ENCODE measurements at regions not wholly inside any gene's neighbourhood (a gene's known extent, or its start where the extent isn't known, plus 50 kb on each side); places are given as distances from the start of the nearest gene placed in this dataset.

GRCh38 chr14:86796221-86797074 lies 1196.5 kb downstream of the GALC start:
- no peak overlapping the region for H3K4me3 ChIP-seq (ENCODE audit: control insufficient read depth, low read depth, low read length)
- DNase-seq (ENCODE audit: low read depth): peak; percentile 40
- TF ChIP-seq CTCF (conservative IDR thresholded peaks at IDR 0.05; ENCODE audit: control insufficient read depth, insufficient read depth, low read depth, low read length): no peak

GRCh38 chr14:86794689-86795088 lies 1198.3 kb downstream of the GALC start:
- no peak for TF ChIP-seq CTCF (conservative IDR thresholded peaks at IDR 0.05; ENCODE audit: control insufficient read depth, insufficient read depth, low read depth, low read length)
- no peak for DNase-seq (ENCODE audit: low read depth)
- no peak overlapping the region for H3K4me3 ChIP-seq (ENCODE audit: control insufficient read depth, low read depth, low read length)

- H3K4me3 ChIP-seq (ENCODE audit: control insufficient read depth, low read depth, low read length): no peak overlapping the region
- no peak for TF ChIP-seq CTCF (conservative IDR thresholded peaks at IDR 0.05; ENCODE audit: control insufficient read depth, insufficient read depth, low read depth, low read length)
- DNase-seq (ENCODE audit: low read depth): no peak
These were observed 1202.3 kb downstream of the GALC start for GRCh38 chr14:86790408-86791364.

GRCh38 chr14:86788224-86788623 lies 1204.8 kb downstream of the GALC start:
- TF ChIP-seq CTCF (conservative IDR thresholded peaks at IDR 0.05; ENCODE audit: control insufficient read depth, insufficient read depth, low read depth, low read length): no peak
- peak; percentile 33 for DNase-seq (ENCODE audit: low read depth)
- no peak overlapping the region for H3K4me3 ChIP-seq (ENCODE audit: control insufficient read depth, low read depth, low read length)

GRCh38 chr14:86787717-86788116 lies 1205.3 kb downstream of the GALC start:
- no peak for TF ChIP-seq CTCF (conservative IDR thresholded peaks at IDR 0.05; ENCODE audit: control insufficient read depth, insufficient read depth, low read depth, low read length)
- DNase-seq (ENCODE audit: low read depth): peak; percentile 46
- H3K4me3 ChIP-seq (ENCODE audit: control insufficient read depth, low read depth, low read length): no peak overlapping the region

- H3K4me3 ChIP-seq (ENCODE audit: control insufficient read depth, low read depth, low read length): no peak overlapping the region
- no peak for DNase-seq (ENCODE audit: low read depth)
- TF ChIP-seq CTCF (conservative IDR thresholded peaks at IDR 0.05; ENCODE audit: control insufficient read depth, insufficient read depth, low read depth, low read length): no peak
These were observed 1210.8 kb downstream of the GALC start for GRCh38 chr14:86782092-86782580.
